Right lobe of liver (tissue), 6 donors: ENCODE measurements at regions not wholly inside any gene's neighbourhood (a gene's known extent, or its start where the extent isn't known, plus 50 kb on each side); places are given as distances from the start of the nearest gene placed in this dataset.
"Not testable (repeated sequence)": the region's sequence is repeated elsewhere in the genome, so short reads cannot be mapped to it uniquely, and the experiment has no call there.

Source experiments
- ATAC-seq, 4 donors: fragments of 200-7000 bp; cut with Tn5 transposase; one replicate each; pipeline ENCODE4 v1.9.1; 2020; ENCODE audit warnings: mild to moderate bottlenecking in 4 of 4, moderate library complexity in 4 of 4
- DNase-seq, 3 donors: peaks; one replicate each; pipeline ENCODE4 v3.0.0-alpha.2; 2020
- H3K27ac ChIP-seq, 3 donors: fragments of 200-600 bp; one replicate each; pipeline ENCODE4 v1.8.0; 2022
- H3K27me3 ChIP-seq, 2 donors: fragments of 200-600 bp; one replicate each; pipeline ENCODE4 v1.8.0; 2022
- H3K36me3 ChIP-seq, 4 donors: fragments of 200-600 bp; sonication (generic) in 1 of 4; one replicate each; pipeline versions ENCODE4 v1.5.1 to v1.8.0; 2017 to 2022; ENCODE audit warnings: control low read depth in 1 of 4
- H3K4me1 ChIP-seq, 4 donors: fragments of 200-600 bp; sonication (generic) in 1 of 4; one replicate each; pipeline versions ENCODE4 v1.5.1 to v1.8.0; 2017 to 2022; ENCODE audit warnings: control low read depth in 1 of 4
- H3K4me3 ChIP-seq, 3 donors: fragments of 200-600 bp; one replicate each; pipeline ENCODE4 v1.8.0; 2022
- H3K9me3 ChIP-seq, 4 donors: fragments of 200-600 bp; sonication (generic) in 1 of 4; one replicate each; pipeline versions ENCODE4 v1.5.1 to v1.8.0; 2017 to 2022; ENCODE audit warnings: control low read depth in 1 of 4
- CTCF ChIP-seq, 4 donors: fragments of 200-600 bp in 3 of 4; fragments of 450-650 bp in 1 of 4; IDR thresholded peaks; one replicate each; pipeline versions ENCODE4 v1.5.1 to v1.8.0; 2016 to 2022; ENCODE audit warnings: antibody characterized with exemption in 4 of 4, mild to moderate bottlenecking in 2 of 4
- POLR2A ChIP-seq: fragments of 450-650 bp; IDR thresholded peaks from one replicate; pipeline ENCODE4 v1.6.1; 2017; ENCODE audit warnings: antibody characterized with exemption, mild to moderate bottlenecking
- WGBS: methylation state at CpG from one replicate; pipeline ENCODE4 v1.1.6; 2018; ENCODE audit warnings: low coverage, low lambda C conversion rate; ENCODE audit not compliant: insufficient coverage; ENCODE audit errors: missing lambda C conversion rate; 5-methylcytosine and 5-hydroxymethylcytosine counted together
- intact Hi-C, 2 donors: fragments of 100-400 bp; cut with DNase I; formaldehyde crosslinking; loops; one replicate each; pipeline versions ENCODE4 v1.11.2 to v1.14.1; 2022
- donor health status: DM: no; HTN: yes; CAD: no.
- donor health status: DM: no; HTN: no; CAD: no.
- donor health status: DM: no; HTN: no; CAD: no.
- donor health status: DM: no; HTN: yes; CAD: no.
- donor health status: DM: no; HTN: yes; CAD: no.

DNA sequence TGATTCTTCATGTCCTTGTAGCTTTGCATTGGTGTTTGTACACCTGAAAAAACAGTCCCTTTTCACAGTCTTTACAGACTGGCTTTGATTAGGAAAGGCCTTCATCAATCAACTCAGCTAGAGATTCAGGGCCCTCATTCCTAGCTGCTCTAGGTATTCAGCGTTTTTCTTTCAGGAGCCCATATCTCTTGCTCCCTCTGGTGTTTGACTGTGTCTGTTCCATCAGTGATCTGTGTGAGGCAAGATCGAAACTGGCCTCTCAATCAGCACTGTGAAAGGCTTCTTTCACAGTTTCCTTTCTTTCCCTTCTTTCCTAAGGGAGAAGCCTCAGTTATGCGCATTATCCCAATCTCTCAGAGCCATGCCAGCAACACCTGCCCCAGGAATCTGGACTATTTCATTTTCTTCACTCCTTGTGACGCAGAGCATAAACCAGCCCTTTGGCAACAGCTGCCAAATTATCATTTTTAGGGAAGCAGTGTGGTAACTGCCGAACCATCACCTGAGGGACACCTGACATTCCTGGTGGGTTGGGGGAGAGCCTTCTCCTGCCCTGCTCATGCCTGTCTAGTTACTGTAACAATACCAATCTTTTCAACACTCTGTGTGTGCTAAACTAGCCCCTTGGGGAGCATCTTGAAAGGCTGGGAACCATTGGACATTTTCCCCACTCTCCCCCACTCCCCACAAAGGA lies 75.7 kb upstream of the CCDC71L start:
- 20% methylated on average over 5 of the region's 5 CpGs for WGBS
- Histone ChIP-seq H3K27me3 (no peaks in the 10 kb centered on the region), H3K9me3 (no peaks in the 10 kb centered on the region), H3K36me3 (no peaks in the 10 kb centered on the region), H3K27ac (peak overlapping the region; percentile 21 to 75 (median 39)), H3K4me1 (no peaks in the 10 kb centered on the region), H3K4me3 (peak overlapping the region in 1 of 3 donors; percentile 2)
- intact Hi-C loops = loop anchor here in 1 of 2 donors (10.0 kb wide), 1 partner anchor 72 kb away; the partner anchor contains the start of gene CCDC71L
- TF ChIP-seq CTCF (IDR thresholded peaks at IDR 0.05) = peak; percentile 76 to 90 (median 80)
- TF ChIP-seq POLR2A = no peak
- peak; percentile 99 to 100 (median 100) for ATAC-seq
- DNase-seq = peak in 1 of 3 donors; percentile 57

GRCh38 chr7:106737202-106737562 lies 76.2 kb upstream of the CCDC71L start:
- DNase-seq = no peak
- TF ChIP-seq POLR2A (no peak), CTCF (IDR thresholded peaks at IDR 0.05) (peak; percentile 26 to 37 (median 34))
- no peak overlapping the region for H3K4me3 ChIP-seq
- no peaks in the 10 kb centered on the region for H3K27me3 ChIP-seq
- peak; percentile 28 to 66 (median 36) for ATAC-seq
- H3K9me3 ChIP-seq = no peaks in the 10 kb centered on the region
- H3K36me3 ChIP-seq = no peaks in the 10 kb centered on the region
- 69% methylated on average over 1 of the region's 1 CpG for WGBS
- H3K27ac ChIP-seq = peak overlapping the region in 2 of 3 donors; percentile 39 to 75
- no peaks in the 10 kb centered on the region for H3K4me1 ChIP-seq
- intact Hi-C loops = loop anchor here in 1 of 2 donors (10.0 kb wide), 1 partner anchor 72 kb away; the partner anchor contains the start of gene CCDC71L

- Histone ChIP-seq H3K36me3 (no peaks in the 10 kb centered on the region), H3K27ac (no peak overlapping the region), H3K4me3 (no peak overlapping the region), H3K4me1 (no peaks in the 10 kb centered on the region), H3K27me3 (no peaks in the 10 kb centered on the region), H3K9me3 (no peaks in the 10 kb centered on the region)
- TF ChIP-seq POLR2A = no peak
- TF ChIP-seq CTCF (IDR thresholded peaks at IDR 0.05) = no peak
- intact Hi-C loops = no loop called here
- WGBS = 64% methylated on average over 5 of the region's 5 CpGs
- no peak for DNase-seq
- ATAC-seq = no peak
Observed at GRCh38 chr7:106740806-106741205, 79.8 kb upstream of the CCDC71L start.

- WGBS = 80% methylated on average over 1 of the region's 2 CpGs
- DNase-seq (no peak), ATAC-seq (no peak)
- no peaks in the 10 kb centered on the region for H3K36me3 ChIP-seq
- H3K27me3 ChIP-seq = no peaks in the 10 kb centered on the region
- intact Hi-C loops = no loop called here
- no peak overlapping the region for H3K27ac ChIP-seq
- TF ChIP-seq POLR2A = no peak
- TF ChIP-seq CTCF (IDR thresholded peaks at IDR 0.05) = no peak
- H3K4me1 ChIP-seq = peaks cover 0 to 5% (median 0%) of the 10 kb centered on the region in 4 donors
- H3K9me3 ChIP-seq = no peaks in the 10 kb centered on the region
- H3K4me3 ChIP-seq = no peak overlapping the region
Observed at GRCh38 chr7:106744563-106745091, 83.7 kb upstream of the CCDC71L start.

GRCh38 chr7:106747301-106747700 lies 86.3 kb upstream of the CCDC71L start:
- intact Hi-C loops = not testable (repeated sequence)
- peak; percentile 82 to 88 (median 86) for ATAC-seq

More at GRCh38 chr7:106747301-106747700, 86.3 kb upstream of the CCDC71L start:
- H3K9me3 ChIP-seq, H3K36me3 ChIP-seq, H3K27me3 ChIP-seq, H3K4me1 ChIP-seq: not testable (repeated sequence)
- DNase-seq = peak in 1 of 3 donors; percentile 73
- 49% methylated on average over 2 of the region's 2 CpGs for WGBS
- Histone ChIP-seq H3K27ac (peak overlapping the region; percentile 69 to 93 (median 84)), H3K4me3 (peak overlapping the region in 2 of 3 donors; percentile 13 to 33)
